HCT116 (cell line): ENCODE measurements at regions not wholly inside any gene's neighbourhood (a gene's known extent, or its start where the extent isn't known, plus 50 kb on each side); places are given as distances from the start of the nearest gene placed in this dataset.

Experiments
- ATAC-seq: fragments of 200-7000 bp; cut with Tn5 transposase; 2 replicates; pipeline ENCODE4 v1.9.1; 2020; ENCODE audit warnings: mild to moderate bottlenecking, moderate library complexity
- BruUV-seq: library from RNA; stranded (reverse); fragments of 400-500 nt; replicated peaks from 2 replicates; lab custom pipeline; 2021; lab: Mats Ljungman, UMichigan
- CTCF ChIA-PET: fragments of 300-600 bp; sonication (Branson Sonifier 250); formaldehyde crosslinking; loops from one replicate; lab custom pipeline; 2021; ENCODE audit warnings: antibody characterized with exemption; lab: Charles Lee
- POLR2A ChIA-PET: fragments of 300-600, 350-600 bp; sonication (Branson Sonifier 250); formaldehyde crosslinking; loops from one replicate; lab custom pipeline; 2021; ENCODE audit warnings: antibody characterized with exemption; lab: Charles Lee
- RAD21 ChIA-PET, 2 experiments: fragments of 300-600 bp; sonication (Branson Sonifier 250); formaldehyde crosslinking; loops; one replicate each; lab custom pipeline; 2023; ENCODE audit warnings: low total read pairs in 2 of 2; ENCODE audit not compliant: uncharacterized antibody in 2 of 2, unreplicated experiment in 2 of 2, low non-redundant PET in 1 of 2; lab: Charles Lee
- DNase-seq: peaks from one replicate; pipeline ENCODE4 v3.0.0-alpha.2; 2010; ENCODE audit warnings: low read depth, low spot score
- H2AFZ ChIP-seq: fragments of 200-600 bp; shearing (Covaris generic), sonication (generic); 2 replicates; pipeline ENCODE4 v1.6.1; 2017; ENCODE audit warnings: low read depth, mixed run types, mixed read lengths, antibody characterized with exemption, low read length; ENCODE audit not compliant: poor library complexity, severe bottlenecking
- H3K27ac ChIP-seq: 2 replicates; pipeline ENCODE4 v1.5.1; 2012; ENCODE audit warnings: low read depth, low read length
- H3K27me3 ChIP-seq: fragments of 200-600 bp; sonication (generic); 2 replicates; pipeline ENCODE4 v1.6.1; 2016; ENCODE audit warnings: mixed run types, low read length, mixed read lengths; ENCODE audit not compliant: insufficient read depth
- H3K36me3 ChIP-seq, 2 experiments: fragments of 200-500 bp in 1 of 2; fragments of 200-600 bp in 1 of 2; sonication (Bioruptor generic) in 1 of 2; sonication (generic) in 1 of 2; 2 replicates each; pipeline versions ENCODE4 v1.5.1 to v1.6.1; 2014 to 2016; ENCODE audit warnings: low read length in 2 of 2, inconsistent platforms in 1 of 2, mixed read lengths in 1 of 2, mixed run types in 1 of 2; ENCODE audit not compliant: insufficient read depth in 2 of 2, control insufficient read depth in 1 of 2
- H3K4me1 ChIP-seq, 2 experiments: fragments of 200-600 bp in 1 of 2; sonication (generic) in 1 of 2; 2 replicates each; pipeline versions ENCODE4 v1.5.1 to v1.6.1; 2012 to 2017; ENCODE audit warnings: low read length in 2 of 2, inconsistent platforms in 1 of 2, mild to moderate bottlenecking in 1 of 2, mixed read lengths in 1 of 2, mixed run types in 1 of 2, moderate library complexity in 1 of 2; ENCODE audit not compliant: insufficient read depth in 2 of 2, control insufficient read depth in 1 of 2
- H3K4me2 ChIP-seq: fragments of 200-600 bp; sonication (generic); 2 replicates; pipeline ENCODE4 v1.6.1; 2017; ENCODE audit warnings: mixed run types, low read length, mixed read lengths
- H3K4me3 ChIP-seq, 2 experiments: fragments of 200-600 bp in 1 of 2; sonication (generic) in 1 of 2; replicated peaks in 1 of 2; 2 replicates each; pipeline ENCODE4 v1.5.1; 2011 to 2016; ENCODE audit warnings: low read length in 2 of 2, control low read depth in 1 of 2, low read depth in 1 of 2, mild to moderate bottlenecking in 1 of 2, mixed read lengths in 1 of 2, mixed run types in 1 of 2
- H3K79me2 ChIP-seq: fragments of 200-600 bp; sonication (generic); 2 replicates; pipeline ENCODE4 v1.6.1; 2017; ENCODE audit warnings: mild to moderate bottlenecking, mixed run types, low read length, moderate library complexity, mixed read lengths; ENCODE audit not compliant: insufficient read depth
- H3K9ac ChIP-seq: fragments of 200-600 bp; sonication (generic); 2 replicates; pipeline ENCODE4 v1.6.1; 2016; ENCODE audit warnings: low read length, mixed read lengths
- H3K9me2 ChIP-seq: fragments of 200-600 bp; sonication (generic), shearing (Covaris generic); 2 replicates; pipeline ENCODE4 v1.6.1; 2017; ENCODE audit warnings: mixed run types, mild to moderate bottlenecking, moderate library complexity; ENCODE audit not compliant: insufficient read depth
- H3K9me3 ChIP-seq, 2 experiments: fragments of 200-500 bp in 1 of 2; fragments of 200-600 bp in 1 of 2; sonication (Bioruptor generic) in 1 of 2; sonication (generic) in 1 of 2; 2 replicates each; pipeline ENCODE4 v1.6.1; 2014 to 2017; ENCODE audit warnings: low read length in 2 of 2, mixed read lengths in 2 of 2, inconsistent platforms in 1 of 2, low read depth in 1 of 2, mild to moderate bottlenecking in 1 of 2, mixed run types in 1 of 2, moderate library complexity in 1 of 2; ENCODE audit not compliant: control insufficient read depth in 1 of 2, insufficient read depth in 1 of 2
- H4K20me1 ChIP-seq: fragments of 200-600 bp; sonication (generic), shearing (Covaris generic); 2 replicates; pipeline ENCODE4 v1.6.1; 2017; ENCODE audit warnings: mixed run types, mild to moderate bottlenecking, moderate library complexity; ENCODE audit not compliant: insufficient read depth
- ATF3 ChIP-seq: IDR thresholded peaks from 2 replicates; pipeline ENCODE4 v1.6.1; 2012
- CBX3 ChIP-seq: IDR thresholded peaks from 2 replicates; pipeline ENCODE4 v1.6.1; 2012; ENCODE audit warnings: low read depth
- CEBPB ChIP-seq: IDR thresholded peaks from 2 replicates; pipeline ENCODE4 v1.6.1; 2012; ENCODE audit warnings: low read depth
- ELF1 ChIP-seq: IDR thresholded peaks from 2 replicates; pipeline ENCODE4 v1.6.1; 2012; ENCODE audit warnings: low read depth, borderline replicate concordance
- POLR2A ChIP-seq: IDR thresholded peaks from 2 replicates; pipeline ENCODE4 v1.7.0; 2011; ENCODE audit warnings: borderline replicate concordance; ENCODE audit not compliant: insufficient read depth, insufficient read length; ENCODE audit errors: extremely low read depth
- POLR2AphosphoS5 ChIP-seq: IDR thresholded peaks from 2 replicates; pipeline ENCODE4 v1.6.1; 2011; ENCODE audit warnings: mild to moderate bottlenecking, low read depth, low read length, moderate library complexity
- REST ChIP-seq: IDR thresholded peaks from 2 replicates; pipeline ENCODE4 v1.6.1; 2012; ENCODE audit warnings: low read depth
- SRF ChIP-seq: IDR thresholded peaks from 2 replicates; pipeline ENCODE4 v1.6.1; 2012; ENCODE audit warnings: low read depth
- YY1 ChIP-seq: IDR thresholded peaks from 2 replicates; pipeline ENCODE4 v1.6.1; 2011; ENCODE audit warnings: low read length, low read depth, moderate library complexity, mild to moderate bottlenecking; ENCODE audit not compliant: insufficient replicate concordance; ENCODE audit errors: extremely low read depth
- ZFX ChIP-seq: fragments of 450-650 bp; IDR thresholded peaks from 2 replicates; pipeline ENCODE4 v1.6.1; 2017
- ZNF274 ChIP-seq: fragments of 200-500 bp; sonication (Bioruptor generic); IDR thresholded peaks from 2 replicates; pipeline ENCODE4 v1.6.1; 2014; ENCODE audit warnings: mild to moderate bottlenecking, low read depth, low read length, inconsistent platforms
- intact Hi-C: fragments of 100-400 bp; cut with micrococcal nuclease; formaldehyde crosslinking; loops from 2 replicates; pipeline ENCODE4 v1.10.0; 2022

GRCh38 chr13:58083064-58083463 is 451.5 kb downstream of the PCDH17 start:
- peaks cover 9 to 37% of the 10 kb centered on the region in 2 experiments for H3K9me3 ChIP-seq
- H3K27me3 ChIP-seq: no peaks in the 10 kb centered on the region
- no peak for TF ChIP-seq ATF3
- no peak for TF ChIP-seq CBX3
- TF ChIP-seq ZNF274: no peak
- no peak for TF ChIP-seq REST
- no peak for TF ChIP-seq POLR2AphosphoS5
- TF ChIP-seq CEBPB: no peak
- no peak for TF ChIP-seq ELF1
- no peak for TF ChIP-seq ZFX
- TF ChIP-seq POLR2A: no peak
- no peak for TF ChIP-seq SRF
- no peak for TF ChIP-seq YY1
- DNase-seq: no peak
- H3K27ac ChIP-seq: no peak overlapping the region
- H3K4me2 ChIP-seq: no peak overlapping the region
- no peak for ATAC-seq
- H2AFZ ChIP-seq: no peak overlapping the region
- H3K9me2 ChIP-seq: no peaks in the 10 kb centered on the region
- ChIA-PET POLR2A (no interaction called here), RAD21 (no interaction called here), CTCF (no interaction called here)
- H3K4me1 ChIP-seq: no peaks in the 10 kb centered on the region
- H3K79me2 ChIP-seq: no peaks in the 10 kb centered on the region
- no TSS peak for BruUV-seq
- no peaks in the 10 kb centered on the region; a peak in 1 of 4 replicates for H3K36me3 ChIP-seq
- H4K20me1 ChIP-seq: no peaks in the 10 kb centered on the region
- H3K9ac ChIP-seq: no peak overlapping the region
- intact Hi-C loops: no loop called here
- H3K4me3 ChIP-seq: no peak overlapping the region
